Esophagus muscularis mucosa (tissue), 4 donors: ENCODE measurements at regions not wholly inside any gene's neighbourhood (a gene's known extent, or its start where the extent isn't known, plus 50 kb on each side); places are given as distances from the start of the nearest gene placed in this dataset.

Experiments
- DNase-seq: peaks from one replicate; pipeline ENCODE4 v3.0.0-alpha.2; 2017; ENCODE audit errors: extremely low spot score
- H3K27ac ChIP-seq, 4 donors: fragments of 200-600 bp; sonication (generic); replicated peaks in 1 of 4; 1 replicate in 3 of 4; 2 replicates in 1 of 4; pipeline ENCODE4 v1.5.1; 2016 to 2019; ENCODE audit warnings: mild to moderate bottlenecking in 1 of 4
- H3K27me3 ChIP-seq, 4 donors: fragments of 200-600 bp; sonication (generic); one replicate each; pipeline versions ENCODE4 v1.5.1 to v1.6.0; 2016 to 2019
- H3K36me3 ChIP-seq, 4 donors: fragments of 200-600 bp; sonication (generic); one replicate each; pipeline ENCODE4 v1.5.1; 2016 to 2019
- H3K4me1 ChIP-seq, 4 donors: fragments of 200-600 bp; sonication (generic); one replicate each; pipeline ENCODE4 v1.5.1; 2016 to 2019
- H3K4me3 ChIP-seq, 4 donors: fragments of 200-600 bp; sonication (generic); 1 replicate in 2 of 4; 2 replicates in 2 of 4; pipeline ENCODE4 v1.5.1; 2016 to 2019; ENCODE audit warnings: mild to moderate bottlenecking in 4 of 4, moderate library complexity in 1 of 4
- H3K9me3 ChIP-seq, 4 donors: fragments of 200-600 bp; sonication (generic); 1 replicate in 3 of 4; 2 replicates in 1 of 4; pipeline ENCODE4 v1.5.1; 2016 to 2019
- CTCF ChIP-seq, 3 experiments: fragments of 200-600 bp in 2 of 3; fragments of 450-650 bp in 1 of 3; sonication (generic) in 2 of 3; IDR thresholded peaks; one replicate each; pipeline ENCODE4 v1.5.1; 2017 to 2019; ENCODE audit warnings: antibody characterized with exemption in 3 of 3, mild to moderate bottlenecking in 2 of 3, moderate library complexity in 1 of 3
- EP300 ChIP-seq: sonication (generic); formaldehyde crosslinking; IDR thresholded peaks from one replicate; pipeline ENCODE4 v1.6.1; 2017; ENCODE audit warnings: antibody characterized with exemption
- POLR2A ChIP-seq: fragments of 450-650 bp; IDR thresholded peaks from one replicate; pipeline ENCODE4 v1.6.1; 2017; ENCODE audit warnings: antibody characterized with exemption, moderate library complexity, mild to moderate bottlenecking, low read depth
- POLR2AphosphoS5 ChIP-seq, 2 donors: sonication (generic); formaldehyde crosslinking; IDR thresholded peaks; one replicate each; pipeline ENCODE4 v1.6.1; 2017; ENCODE audit warnings: antibody characterized with exemption in 2 of 2
- WGBS: methylation state at CpG from one replicate; pipeline ENCODE4 v1.1.5; 2018; 5-methylcytosine and 5-hydroxymethylcytosine counted together
- intact Hi-C: fragments of 100-400 bp; cut with DNase I; formaldehyde crosslinking; loops from one replicate; pipeline ENCODE4 v1.15.1; 2023

GRCh38 chr3:70855149-70855548, 542.7 kb upstream of the MDFIC2 start:
- Histone ChIP-seq H3K36me3 (no peaks in the 10 kb centered on the region), H3K27ac (peak overlapping the region; percentile 24 to 71 (median 35)), H3K27me3 (no peaks in the 10 kb centered on the region), H3K4me3 (no peak overlapping the region), H3K4me1 (peaks cover 10 to 69% (median 60%) of the 10 kb centered on the region in 4 donors), H3K9me3 (no peaks in the 10 kb centered on the region)
- no peak for DNase-seq
- WGBS, result 67% methylated on average over 2 of the region's 2 CpGs
- intact Hi-C loops, result no loop called here
- no peak for TF ChIP-seq POLR2A
- no peak for TF ChIP-seq POLR2AphosphoS5 (IDR thresholded peaks at IDR 0.05)
- no peak for TF ChIP-seq EP300

GRCh38 chr3:70854108-70854507, 541.7 kb upstream of the MDFIC2 start:
- Histone ChIP-seq H3K4me1 (peaks cover 16 to 78% (median 68%) of the 10 kb centered on the region in 4 donors), H3K9me3 (no peaks in the 10 kb centered on the region), H3K36me3 (no peaks in the 10 kb centered on the region), H3K27ac (peak overlapping the region; percentile 24 to 71 (median 35)), H3K4me3 (no peak overlapping the region), H3K27me3 (no peaks in the 10 kb centered on the region)
- intact Hi-C loops, result no loop called here
- TF ChIP-seq EP300, result no peak
- TF ChIP-seq POLR2AphosphoS5 (IDR thresholded peaks at IDR 0.05), result no peak
- no peak for TF ChIP-seq CTCF (IDR thresholded peaks at IDR 0.05)
- DNase-seq, result no peak
- 51% methylated on average over 6 of the region's 6 CpGs for WGBS

- intact Hi-C loops, result no loop called here
- DNase-seq, result no peak
- peaks cover 16 to 82% (median 65%) of the 10 kb centered on the region in 4 donors for H3K4me1 ChIP-seq
- no peaks in the 10 kb centered on the region for H3K36me3 ChIP-seq
- no peak overlapping the region for H3K4me3 ChIP-seq
- no peaks in the 10 kb centered on the region for H3K27me3 ChIP-seq
- no peaks in the 10 kb centered on the region for H3K9me3 ChIP-seq
- peak overlapping the region; percentile 29 to 71 (median 50) for H3K27ac ChIP-seq
- no peak for TF ChIP-seq POLR2AphosphoS5 (IDR thresholded peaks at IDR 0.05)
- TF ChIP-seq CTCF (IDR thresholded peaks at IDR 0.05), result no peak
- TF ChIP-seq POLR2A, result no peak
- TF ChIP-seq EP300, result no peak
- 81% methylated on average over 5 of the region's 5 CpGs for WGBS
These were observed 540.9 kb upstream of the MDFIC2 start for GRCh38 chr3:70853161-70853944.

DNA sequence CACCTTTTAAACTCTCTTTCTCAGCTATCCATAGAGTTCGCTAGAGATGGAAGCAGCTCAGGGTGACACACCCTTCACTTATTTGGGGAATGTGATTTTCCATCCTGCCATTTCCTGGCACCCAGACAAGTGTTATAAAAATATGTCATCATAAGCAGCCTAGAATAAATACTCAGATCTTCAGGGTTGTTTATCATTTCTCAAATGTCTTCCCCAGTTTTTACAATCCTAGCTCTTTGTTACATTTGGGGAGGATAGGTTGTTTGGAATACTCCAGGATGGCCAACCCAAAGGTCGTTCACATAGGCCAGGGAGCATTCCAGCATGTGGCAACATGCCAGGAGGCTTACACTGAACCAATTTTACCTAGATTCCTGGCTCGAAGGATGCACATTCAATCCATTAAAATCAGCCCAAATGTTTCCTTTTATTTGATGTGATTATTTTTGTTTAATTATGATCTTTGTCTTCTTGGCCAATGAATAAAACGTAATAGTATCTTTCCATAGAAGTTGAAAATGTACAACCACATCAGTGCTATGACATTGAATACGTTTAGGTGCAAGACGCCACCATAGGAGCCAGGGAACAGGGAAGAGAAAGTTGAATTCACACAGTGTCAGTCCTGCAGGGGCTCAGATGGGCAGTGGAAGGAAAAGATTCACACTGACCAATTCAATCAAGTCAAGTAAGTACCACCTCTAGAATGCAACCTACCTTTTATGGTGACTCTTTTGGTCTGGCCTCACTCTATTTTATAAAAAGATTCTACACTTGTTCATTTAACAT, 537.7 kb upstream of the MDFIC2 start:
- Histone ChIP-seq H3K9me3 (no peaks in the 10 kb centered on the region), H3K27ac (peak overlapping the region; percentile 67 to 71 (median 68)), H3K4me3 (no peak overlapping the region), H3K27me3 (no peaks in the 10 kb centered on the region), H3K36me3 (no peaks in the 10 kb centered on the region), H3K4me1 (peaks cover 16 to 60% (median 46%) of the 10 kb centered on the region in 4 donors)
- intact Hi-C loops, result no loop called here
- TF ChIP-seq EP300 (peak; percentile 25), POLR2AphosphoS5 (IDR thresholded peaks at IDR 0.05) (peak; percentile 57 to 90), POLR2A (no peak)
- no peak for DNase-seq
- 40% methylated on average over 6 of the region's 6 CpGs for WGBS

DNA sequence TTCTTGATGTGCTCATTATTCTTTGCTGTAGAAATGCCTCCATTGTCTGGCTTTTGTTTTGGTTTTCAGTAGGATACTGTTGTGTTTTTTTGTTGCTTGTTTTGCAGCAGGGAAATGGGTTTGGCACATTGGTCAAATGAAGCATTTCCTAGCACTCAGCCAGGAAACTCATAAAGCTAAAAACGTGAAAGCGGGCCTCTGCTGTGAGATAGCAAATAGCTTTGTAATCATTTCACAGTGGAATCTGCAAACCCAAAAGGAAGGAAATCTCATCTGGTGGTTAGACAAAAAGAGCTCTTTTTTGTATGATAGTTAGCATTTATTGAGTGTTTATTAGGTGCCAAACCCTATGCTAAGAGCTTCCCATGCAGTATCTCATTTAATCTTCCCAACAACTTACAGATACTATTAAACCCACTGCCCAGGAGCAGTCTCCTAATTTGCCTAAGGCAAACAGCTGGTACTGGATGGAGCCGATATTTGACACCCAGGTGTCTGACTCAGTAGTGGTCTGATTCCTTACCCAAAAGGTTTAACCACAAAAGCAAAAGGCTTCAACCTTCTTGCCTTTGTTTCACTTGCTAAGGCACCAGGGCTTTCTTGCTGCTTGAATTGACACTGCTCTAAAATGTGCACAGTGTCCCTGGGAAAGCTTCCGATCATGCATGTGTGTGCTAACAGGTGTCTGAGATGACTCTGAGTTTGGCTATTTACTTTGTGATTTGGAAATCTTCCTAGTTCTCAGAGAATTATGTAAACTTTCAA, 527.9 kb upstream of the MDFIC2 start:
- no peaks in the 10 kb centered on the region for H3K27me3 ChIP-seq
- no peak for DNase-seq
- 69% methylated on average over 4 of the region's 4 CpGs for WGBS
- no peak overlapping the region for H3K27ac ChIP-seq
- intact Hi-C loops, result no loop called here
- H3K4me1 ChIP-seq, result peaks cover 0 to 8% (median 7%) of the 10 kb centered on the region in 4 donors
- no peaks in the 10 kb centered on the region for H3K9me3 ChIP-seq
- no peak for TF ChIP-seq EP300
- peak in 1 of 2 donors; percentile 12 for TF ChIP-seq POLR2AphosphoS5 (IDR thresholded peaks at IDR 0.05)
- H3K36me3 ChIP-seq, result no peaks in the 10 kb centered on the region
- H3K4me3 ChIP-seq, result no peak overlapping the region
